GM23248 (cell line): ENCODE measurements at regions not wholly inside any gene's neighbourhood (a gene's known extent, or its start where the extent isn't known, plus 50 kb on each side); places are given as distances from the start of the nearest gene placed in this dataset.

Source experiments
- EZH2 ChIP-seq: fragments of 200-600 bp; sonication (generic); IDR thresholded peaks from 2 replicates; pipeline ENCODE4 v1.6.1; 2018; ENCODE audit warnings: antibody characterized with exemption, mild to moderate bottlenecking; ENCODE audit not compliant: insufficient read depth, poor library complexity, severe bottlenecking
- EZH2phosphoT487 ChIP-seq: fragments of 200-600 bp; sonication (generic); IDR thresholded peaks from 2 replicates; pipeline ENCODE4 v1.6.1; 2018; ENCODE audit warnings: antibody characterized with exemption, moderate library complexity, mild to moderate bottlenecking, low read depth; ENCODE audit not compliant: insufficient read depth

DNA sequence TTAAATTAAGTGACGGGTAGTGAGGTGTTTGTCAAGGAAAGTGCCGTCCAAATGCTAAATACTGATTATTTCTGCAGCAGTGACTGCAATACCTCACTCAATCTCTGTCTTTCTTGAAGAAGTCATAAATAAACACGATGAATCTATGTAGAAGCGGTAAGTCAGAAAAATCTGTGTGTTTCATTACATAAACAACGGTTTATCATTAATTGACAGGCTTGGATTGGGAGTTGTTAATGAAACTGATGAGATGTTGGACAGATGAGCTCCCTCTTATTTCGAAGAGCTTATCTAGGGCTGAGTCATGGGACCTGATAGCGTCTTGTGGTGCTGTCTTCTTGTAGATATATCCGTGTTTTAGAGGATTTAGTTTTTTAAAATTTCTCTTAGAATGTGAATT, 92.2 kb upstream of the SAMD11 start:
- TF ChIP-seq EZH2 (no peak), EZH2phosphoT487 (no peak)
